K562 (cell line): ENCODE measurements at regions not wholly inside any gene's neighbourhood (a gene's known extent, or its start where the extent isn't known, plus 50 kb on each side); places are given as distances from the start of the nearest gene placed in this dataset.

Experiments
- ATAC-seq: fragments of 200-7000 bp; cut with Tn5 transposase; 3 replicates; pipeline ENCODE4 v1.9.1; 2020; ENCODE audit warnings: moderate library complexity
- BruUV-seq: library from RNA; stranded (reverse); fragments of 400-500 nt; replicated peaks from 2 replicates; lab custom pipeline; 2021; lab: Mats Ljungman, UMichigan
- CTCF ChIA-PET: fragments of 300-600 bp; formaldehyde crosslinking; extraction: SDS; loops from one replicate; lab custom pipeline; 2021; ENCODE audit warnings: low intra/inter-chr PET ratio; lab: Yijun Ruan, JAX
- POLR2A ChIA-PET: fragments of 300-600, 350-650 bp; sonication (Branson Sonifier 250); formaldehyde crosslinking; extraction: SDS; loops from one replicate; lab custom pipeline; 2021; ENCODE audit warnings: antibody characterized with exemption, inconsistent platforms; lab: Yijun Ruan, JAX
- DNase-seq, 4 experiments: peaks; one replicate each; pipeline versions ENCODE4 v3.0.0 to v3.0.0-alpha.2; 2011 to 2018; ENCODE audit warnings: low spot score in 3 of 4, mixed read lengths in 3 of 4; ENCODE audit errors: extremely low read depth in 1 of 4
- FAIRE-seq: peaks from 2 replicates; lab custom pipeline; 2011; peaks lifted over from hg19 to GRCh38; lab: Jason Lieb, UNC
- H2AFZ ChIP-seq: 2 replicates; pipeline ENCODE4 v1.6.0; 2011; ENCODE audit warnings: low read depth, low read length, control low read depth, inconsistent platforms
- H3K27ac ChIP-seq: fragments of 200-600 bp; 3 replicates; pipeline ENCODE4 v1.8.0; 2011; ENCODE audit warnings: low read depth, mild to moderate bottlenecking, control low read depth, inconsistent platforms, low read length, moderate library complexity, mixed read lengths; ENCODE audit errors: extremely low read depth
- H3K27me3 ChIP-seq, 2 experiments: fragments of 300-600 bp in 1 of 2; 2 replicates in 1 of 2; 3 replicates in 1 of 2; pipeline versions ENCODE4 v1.6.0 to v1.8.0; 2011; ENCODE audit warnings: inconsistent platforms in 2 of 2, low read length in 2 of 2, mild to moderate bottlenecking in 1 of 2, mixed read lengths in 1 of 2, moderate library complexity in 1 of 2; ENCODE audit not compliant: control insufficient read depth in 2 of 2, insufficient read depth in 2 of 2
- H3K36me3 ChIP-seq: fragments of 300-600 bp; 3 replicates; pipeline ENCODE4 v1.8.0; 2011; ENCODE audit warnings: mild to moderate bottlenecking, low read length, inconsistent platforms; ENCODE audit not compliant: control insufficient read depth, insufficient read depth
- H3K4me1 ChIP-seq, 2 experiments: fragments of 200-600 bp in 1 of 2; replicated peaks in 1 of 2; 2 replicates in 1 of 2; 3 replicates in 1 of 2; pipeline versions ENCODE4 v1.5.1 to v1.8.0; 2011; ENCODE audit warnings: inconsistent platforms in 2 of 2, low read length in 2 of 2, mild to moderate bottlenecking in 1 of 2, mixed read lengths in 1 of 2, moderate library complexity in 1 of 2; ENCODE audit not compliant: control insufficient read depth in 2 of 2, insufficient read depth in 2 of 2
- H3K4me2 ChIP-seq: 2 replicates; pipeline ENCODE4 v1.6.1; 2011; ENCODE audit warnings: low read length, control low read depth, inconsistent platforms, mixed read lengths; ENCODE audit not compliant: insufficient read depth
- H3K4me3 ChIP-seq: fragments of 200-600 bp; sonication (generic), shearing (Covaris generic); 2 replicates; pipeline ENCODE4 v1.5.1; 2016; ENCODE audit warnings: control low read depth, inconsistent platforms
- H3K79me2 ChIP-seq: fragments of 200-600 bp; 3 replicates; pipeline ENCODE4 v1.8.0; 2011; ENCODE audit warnings: low read length, inconsistent platforms; ENCODE audit not compliant: control insufficient read depth, insufficient read depth
- H3K9ac ChIP-seq, 2 experiments: 2 replicates each; pipeline versions ENCODE4 v1.6.0 to v1.6.1; 2011; ENCODE audit warnings: low read depth in 2 of 2, low read length in 2 of 2, control low read depth in 1 of 2, inconsistent platforms in 1 of 2, mild to moderate bottlenecking in 1 of 2, mixed read lengths in 1 of 2; ENCODE audit not compliant: insufficient read depth in 1 of 2
- H3K9me1 ChIP-seq: one replicate; pipeline ENCODE4 v1.6.0; 2011; ENCODE audit warnings: inconsistent platforms, mild to moderate bottlenecking, low read length, moderate library complexity; ENCODE audit not compliant: control insufficient read depth, insufficient read depth
- H3K9me3 ChIP-seq: replicated peaks from 2 replicates; pipeline ENCODE4 v1.5.1; 2011; ENCODE audit warnings: low read depth, low read length, inconsistent platforms; ENCODE audit not compliant: control insufficient read depth, insufficient read depth
- H4K20me1 ChIP-seq: replicated peaks from 2 replicates; pipeline ENCODE4 v1.6.1; 2011; ENCODE audit warnings: low read length, inconsistent platforms, mixed read lengths; ENCODE audit not compliant: control insufficient read depth, insufficient read depth
- ATF6 ChIP-seq: sonication (generic); formaldehyde crosslinking; IDR thresholded peaks from 2 replicates; pipeline ENCODE4 v1.4.0; 2020; ENCODE audit warnings: mild to moderate bottlenecking, missing genetic modification reagents
- BRF2 ChIP-seq: IDR thresholded peaks from 3 replicates; pipeline ENCODE4 v1.6.1; 2011; ENCODE audit warnings: borderline replicate concordance, mild to moderate bottlenecking; ENCODE audit not compliant: insufficient read length, insufficient read depth
- CHD1 ChIP-seq: fragments of 200-600 bp; sonication (generic); IDR thresholded peaks from one replicate; pipeline ENCODE4 v1.6.1; 2012; ENCODE audit warnings: mild to moderate bottlenecking, moderate library complexity, low read length, inconsistent platforms
- E2F4 ChIP-seq: sonication (generic); formaldehyde crosslinking; IDR thresholded peaks from 2 replicates; pipeline ENCODE4 v1.8.0; 2022; ENCODE audit warnings: mild to moderate bottlenecking, low read depth, missing genetic modification reagents
- ETV1 ChIP-seq: fragments of 450-650 bp; conservative IDR thresholded peaks from 2 replicates; pipeline ENCODE4 v1.6.1; 2016; ENCODE audit warnings: missing genetic modification characterization, control low read depth, low read depth, missing compliant biosample characterization
- GATA2 ChIP-seq: sonication (generic); formaldehyde crosslinking; IDR thresholded peaks from 2 replicates; pipeline ENCODE4 v1.4.0; 2020; ENCODE audit warnings: mild to moderate bottlenecking, missing genetic modification reagents
- HLTF ChIP-seq: fragments of 450-650 bp; IDR thresholded peaks from 2 replicates; pipeline ENCODE4 v1.6.1; 2016
- HMG20B ChIP-seq: fragments of 250-450 bp; sonication (Bioruptor Pico); IDR thresholded peaks from 2 replicates; pipeline ENCODE4 v1.5.0; 2021; ENCODE audit warnings: mild to moderate bottlenecking
- MEF2A ChIP-seq: IDR thresholded peaks from 2 replicates; pipeline ENCODE4 v1.6.1; 2011; ENCODE audit warnings: low read depth, mild to moderate bottlenecking, low read length, moderate library complexity; ENCODE audit not compliant: control insufficient read depth
- NR2C2 ChIP-seq, 2 experiments: fragments of 200-800 bp in 1 of 2; sonication (Bioruptor generic) in 1 of 2; sonication (generic) in 1 of 2; formaldehyde crosslinking in 1 of 2; IDR thresholded peaks; 2 replicates each; pipeline versions ENCODE4 v1.6.1 to v1.8.0; 2016 to 2022; ENCODE audit warnings: mild to moderate bottlenecking in 1 of 2, missing compliant biosample characterization in 1 of 2, missing genetic modification characterization in 1 of 2, missing genetic modification reagents in 1 of 2
- STAT5A ChIP-seq: IDR thresholded peaks from 2 replicates; pipeline ENCODE4 v1.6.1; 2012; ENCODE audit warnings: low read length, inconsistent platforms, borderline replicate concordance
- U2AF1 ChIP-seq: fragments of 200-400 bp; formaldehyde crosslinking; optimal IDR thresholded peaks from 2 replicates; pipeline ENCODE3; 2017; ENCODE audit warnings: mild to moderate bottlenecking, low read depth, low read length, moderate library complexity
- ZBTB49 ChIP-seq: sonication (generic); formaldehyde crosslinking; IDR thresholded peaks from 2 replicates; pipeline ENCODE4 v1.8.0; 2022; ENCODE audit warnings: missing genetic modification reagents, mild to moderate bottlenecking, borderline replicate concordance
- ZNF431 ChIP-seq: sonication (generic); formaldehyde crosslinking; IDR thresholded peaks from 2 replicates; pipeline ENCODE4 v1.8.0; 2022; ENCODE audit warnings: mild to moderate bottlenecking, missing genetic modification reagents
- ZNF668 ChIP-seq: fragments of 250-450 bp; sonication (Bioruptor Pico); IDR thresholded peaks from 2 replicates; pipeline ENCODE4 v1.8.0; 2022; ENCODE audit warnings: mild to moderate bottlenecking, inconsistent platforms
- WGBS: fragments of 100-300 bp; shearing (Covaris generic); methylation state at CpG from one replicate; pipeline ENCODE4 v1.1.6; 2016; ENCODE audit warnings: low coverage, mixed read lengths; ENCODE audit not compliant: insufficient coverage; ENCODE audit errors: missing lambda C conversion rate; 5-methylcytosine and 5-hydroxymethylcytosine counted together
- in situ Hi-C: fragments of 300-500 bp; cut with MboI; formaldehyde crosslinking; loops from 4 replicates; pipeline ENCODE4 v1.15.0; 2018; ENCODE audit warnings: inconsistent platforms, mixed read lengths
- intact Hi-C: fragments of 100-400 bp; cut with micrococcal nuclease; formaldehyde crosslinking; loops from 2 replicates; pipeline ENCODE4 v1.14.2; 2022

GRCh38 chr10:5297466-5297865 is 67.3 kb upstream of the UCN3 start (continued):
- no peak for TF ChIP-seq GATA2
- TF ChIP-seq E2F4 (CRISPR knock-in tag): no peak

GRCh38 chr10:5297996-5298395 is 66.8 kb upstream of the UCN3 start:
- Histone ChIP-seq H3K36me3 (no peaks in the 10 kb centered on the region), H3K9me3 (no peaks in the 10 kb centered on the region), H3K4me2 (no peak overlapping the region), H4K20me1 (no peaks in the 10 kb centered on the region), H3K27me3 (no peaks in the 10 kb centered on the region), H3K4me3 (no peak overlapping the region), H2AFZ (no peak overlapping the region), H3K9me1 (no peaks in the 10 kb centered on the region), H3K4me1 (peaks cover 0 to 17% of the 10 kb centered on the region in 2 experiments; a peak in 4 of 5 replicates), H3K79me2 (no peaks in the 10 kb centered on the region), H3K9ac (no peak overlapping the region), H3K27ac (no peak overlapping the region)
- in situ Hi-C loops (no loop called here), intact Hi-C loops (loop anchor here (10.0 kb wide), 1 partner anchor 137 kb away; no protein-coding TSS in a partner anchor)
- ATAC-seq: no peak
- no TSS peak for BruUV-seq
- WGBS: 70% methylated on average over 4 of the region's 4 CpGs
- FAIRE-seq: no peak
- ChIA-PET POLR2A (no interaction called here), CTCF (no interaction called here)
- DNase-seq: no peak
- no peak for TF ChIP-seq HLTF
- no peak for TF ChIP-seq ZBTB49
- TF ChIP-seq CHD1: no peak
- TF ChIP-seq ZNF431 (CRISPR knock-in tag): no peak
- no peak for TF ChIP-seq ZNF668 (CRISPR knock-in tag)
- no peak for TF ChIP-seq HMG20B
- TF ChIP-seq NR2C2 (CRISPR knock-in tag; IDR thresholded peaks at IDR 0.05): no peak
- TF ChIP-seq NR2C2 (tag; IDR thresholded peaks at IDR 0.05): no peak
- no peak for TF ChIP-seq ATF6 (CRISPR knock-in tag)
- TF ChIP-seq U2AF1: no peak
- no peak for TF ChIP-seq MEF2A
- TF ChIP-seq ETV1 (tag): no peak
- TF ChIP-seq STAT5A: no peak
- no peak for TF ChIP-seq BRF2
